Vagina (tissue), 2 donors: ENCODE measurements at regions not wholly inside any gene's neighbourhood (a gene's known extent, or its start where the extent isn't known, plus 50 kb on each side); places are given as distances from the start of the nearest gene placed in this dataset.

Experiments
- DNase-seq, 2 donors: peaks; one replicate each; pipeline ENCODE4 v3.0.0-alpha.2; 2017; ENCODE audit errors: extremely low spot score in 2 of 2
- H3K27ac ChIP-seq: fragments of 200-600 bp; sonication (generic); one replicate; pipeline ENCODE4 v1.5.1; 2019
- H3K27me3 ChIP-seq: fragments of 200-600 bp; sonication (generic); one replicate; pipeline ENCODE4 v1.5.1; 2019
- H3K36me3 ChIP-seq, 2 donors: fragments of 200-600 bp; sonication (generic); one replicate each; pipeline ENCODE4 v1.5.1; 2017 to 2019
- H3K4me1 ChIP-seq: fragments of 200-600 bp; sonication (generic); one replicate; pipeline ENCODE4 v1.5.1; 2019
- H3K4me3 ChIP-seq, 2 donors: fragments of 200-600 bp; sonication (generic); 1 replicate in 1 of 2; 2 replicates in 1 of 2; pipeline ENCODE4 v1.5.1; 2016 to 2019
- H3K9me3 ChIP-seq: fragments of 200-600 bp; sonication (generic); one replicate; pipeline ENCODE4 v1.5.1; 2019
- POLR2A ChIP-seq, 2 donors: fragments of 450-650 bp; IDR thresholded peaks; one replicate each; pipeline ENCODE4 v1.6.1; 2017; ENCODE audit warnings: antibody characterized with exemption in 2 of 2, mild to moderate bottlenecking in 2 of 2, moderate library complexity in 2 of 2
- POLR2AphosphoS5 ChIP-seq, 2 donors: sonication (generic); formaldehyde crosslinking; IDR thresholded peaks; one replicate each; pipeline ENCODE4 v1.9.0; 2017; ENCODE audit warnings: antibody characterized with exemption in 2 of 2, mild to moderate bottlenecking in 2 of 2, low read depth in 1 of 2; ENCODE audit not compliant: insufficient read depth in 1 of 2
- intact Hi-C: fragments of 100-400 bp; cut with DNase I; formaldehyde crosslinking; loops from one replicate; pipeline ENCODE4 v1.15.1; 2023
- TF ChIP-seq, protein P1 (sequence below), 3 experiments: fragments of 450-650 bp in 2 of 3; fragments of 200-600 bp in 1 of 3; sonication (generic) in 1 of 3; IDR thresholded peaks; one replicate each; pipeline ENCODE4 v1.5.1; 2017 to 2019; ENCODE audit warnings: antibody characterized with exemption in 3 of 3, mild to moderate bottlenecking in 2 of 3, moderate library complexity in 2 of 3

GRCh38 chr20:10763112-10763511 lies 89.3 kb upstream of the JAG1 start:
- intact Hi-C loops = loop anchor here (10.0 kb wide), 1 partner anchor 52 kb away; no protein-coding TSS in a partner anchor
- no peak for DNase-seq
- H3K9me3 ChIP-seq = no peaks in the 10 kb centered on the region

GRCh38 chr20:10769700-10770099 lies 95.9 kb upstream of the JAG1 start:
- intact Hi-C loops = loop anchor here (10.0 kb wide), 1 partner anchor 45 kb away; no protein-coding TSS in a partner anchor
- no peak for DNase-seq
- no peaks in the 10 kb centered on the region for H3K27me3 ChIP-seq
- H3K4me3 ChIP-seq = no peak overlapping the region
- H3K4me1 ChIP-seq = no peaks in the 10 kb centered on the region
- H3K9me3 ChIP-seq = no peaks in the 10 kb centered on the region
- TF ChIP-seq POLR2A (IDR thresholded peaks at IDR 0.05) = no peak
- TF ChIP-seq, protein P1, sequence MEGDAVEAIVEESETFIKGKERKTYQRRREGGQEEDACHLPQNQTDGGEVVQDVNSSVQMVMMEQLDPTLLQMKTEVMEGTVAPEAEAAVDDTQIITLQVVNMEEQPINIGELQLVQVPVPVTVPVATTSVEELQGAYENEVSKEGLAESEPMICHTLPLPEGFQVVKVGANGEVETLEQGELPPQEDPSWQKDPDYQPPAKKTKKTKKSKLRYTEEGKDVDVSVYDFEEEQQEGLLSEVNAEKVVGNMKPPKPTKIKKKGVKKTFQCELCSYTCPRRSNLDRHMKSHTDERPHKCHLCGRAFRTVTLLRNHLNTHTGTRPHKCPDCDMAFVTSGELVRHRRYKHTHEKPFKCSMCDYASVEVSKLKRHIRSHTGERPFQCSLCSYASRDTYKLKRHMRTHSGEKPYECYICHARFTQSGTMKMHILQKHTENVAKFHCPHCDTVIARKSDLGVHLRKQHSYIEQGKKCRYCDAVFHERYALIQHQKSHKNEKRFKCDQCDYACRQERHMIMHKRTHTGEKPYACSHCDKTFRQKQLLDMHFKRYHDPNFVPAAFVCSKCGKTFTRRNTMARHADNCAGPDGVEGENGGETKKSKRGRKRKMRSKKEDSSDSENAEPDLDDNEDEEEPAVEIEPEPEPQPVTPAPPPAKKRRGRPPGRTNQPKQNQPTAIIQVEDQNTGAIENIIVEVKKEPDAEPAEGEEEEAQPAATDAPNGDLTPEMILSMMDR (IDR thresholded peaks at IDR 0.05) = no peak
- no peak for TF ChIP-seq POLR2AphosphoS5 (IDR thresholded peaks at IDR 0.05; ENCODE audit: insufficient read depth in 1 of 2, low read depth in 1 of 2)
- no peaks in the 10 kb centered on the region for H3K36me3 ChIP-seq
- H3K27ac ChIP-seq = no peak overlapping the region

More at GRCh38 chr20:10763112-10763511, 89.3 kb upstream of the JAG1 start:
- H3K4me1 ChIP-seq = no peaks in the 10 kb centered on the region
- no peaks in the 10 kb centered on the region for H3K27me3 ChIP-seq
- H3K36me3 ChIP-seq = no peaks in the 10 kb centered on the region
- TF ChIP-seq, protein P1 (IDR thresholded peaks at IDR 0.05) = no peak
- TF ChIP-seq POLR2A (IDR thresholded peaks at IDR 0.05) (no peak), POLR2AphosphoS5 (IDR thresholded peaks at IDR 0.05; ENCODE audit: insufficient read depth in 1 of 2, low read depth in 1 of 2) (no peak)
- no peak overlapping the region for H3K27ac ChIP-seq
- no peak overlapping the region for H3K4me3 ChIP-seq

DNA sequence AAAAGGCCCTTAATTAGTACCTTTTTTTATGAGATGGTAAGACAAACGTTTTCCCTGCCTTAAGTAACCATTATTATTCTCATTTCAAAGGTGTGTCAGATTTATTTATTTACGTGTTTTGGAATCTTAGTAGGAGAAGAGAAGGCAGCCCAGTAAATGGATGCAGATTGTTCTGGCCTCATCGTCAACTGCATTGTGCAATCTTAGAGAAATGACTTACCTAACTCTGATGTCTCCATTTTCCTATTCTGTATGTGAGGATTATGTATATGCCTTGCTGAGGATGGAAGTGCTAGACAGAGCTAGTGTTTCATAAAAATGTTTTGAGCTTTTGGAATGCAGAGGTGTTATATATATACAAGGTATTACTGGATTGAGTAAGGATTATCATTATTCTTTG lies 97.0 kb upstream of the JAG1 start:
- no peak for DNase-seq
- no peak overlapping the region for H3K27ac ChIP-seq
- H3K9me3 ChIP-seq = no peaks in the 10 kb centered on the region
- H3K36me3 ChIP-seq = no peaks in the 10 kb centered on the region
- no peak overlapping the region for H3K4me3 ChIP-seq
- intact Hi-C loops = no loop called here
- H3K27me3 ChIP-seq = no peaks in the 10 kb centered on the region
- no peaks in the 10 kb centered on the region for H3K4me1 ChIP-seq
- TF ChIP-seq POLR2AphosphoS5 (IDR thresholded peaks at IDR 0.05; ENCODE audit: insufficient read depth in 1 of 2, low read depth in 1 of 2) (no peak), POLR2A (IDR thresholded peaks at IDR 0.05) (no peak)
- TF ChIP-seq, protein P1 (IDR thresholded peaks at IDR 0.05) = no peak

- TF ChIP-seq POLR2A (IDR thresholded peaks at IDR 0.05) = no peak
- TF ChIP-seq, protein P1 (IDR thresholded peaks at IDR 0.05) = no peak
- TF ChIP-seq POLR2AphosphoS5 (IDR thresholded peaks at IDR 0.05; ENCODE audit: insufficient read depth in 1 of 2, low read depth in 1 of 2) = no peak
- DNase-seq = no peak
These were observed 97.8 kb upstream of the JAG1 start for GRCh38 chr20:10771435-10772140.

GRCh38 chr20:10774357-10774943 lies 100.7 kb upstream of the JAG1 start:
- H3K4me3 ChIP-seq = no peak overlapping the region
- DNase-seq = no peak
- H3K27me3 ChIP-seq = no peaks in the 10 kb centered on the region
- H3K4me1 ChIP-seq = no peaks in the 10 kb centered on the region
- H3K9me3 ChIP-seq = no peaks in the 10 kb centered on the region
- TF ChIP-seq, protein P1 (IDR thresholded peaks at IDR 0.05) = no peak
- TF ChIP-seq POLR2AphosphoS5 (IDR thresholded peaks at IDR 0.05; ENCODE audit: insufficient read depth in 1 of 2, low read depth in 1 of 2) = no peak
- no peak for TF ChIP-seq POLR2A (IDR thresholded peaks at IDR 0.05)
- no peaks in the 10 kb centered on the region for H3K36me3 ChIP-seq
- H3K27ac ChIP-seq = no peak overlapping the region
- intact Hi-C loops = no loop called here

More at GRCh38 chr20:10771435-10772140, 97.8 kb upstream of the JAG1 start:
- H3K4me1 ChIP-seq = no peaks in the 10 kb centered on the region
- H3K4me3 ChIP-seq = no peak overlapping the region
- H3K36me3 ChIP-seq = no peaks in the 10 kb centered on the region
- H3K9me3 ChIP-seq = no peaks in the 10 kb centered on the region
- intact Hi-C loops = no loop called here
- no peaks in the 10 kb centered on the region for H3K27me3 ChIP-seq
- no peak overlapping the region for H3K27ac ChIP-seq
